PC-9 (cell line): ENCODE measurements at regions not wholly inside any gene's neighbourhood (a gene's known extent, or its start where the extent isn't known, plus 50 kb on each side); places are given as distances from the start of the nearest gene placed in this dataset.

Experiments used
- BruUV-seq: library from RNA; stranded (reverse); fragments of 400-500 nt; replicated peaks from 2 replicates; lab custom pipeline; 2021; lab: Mats Ljungman, UMichigan
- CTCF ChIA-PET: fragments of 300-600 bp; sonication (Branson Sonifier 250); formaldehyde crosslinking; loops from one replicate; lab custom pipeline; 2022; ENCODE audit warnings: antibody characterized with exemption; lab: Charles Lee
- POLR2A ChIA-PET: fragments of 300-600 bp; sonication (Branson Sonifier 250); formaldehyde crosslinking; loops from one replicate; lab custom pipeline; 2022; ENCODE audit warnings: antibody characterized with exemption; ENCODE audit not compliant: unreplicated experiment; lab: Charles Lee
- DNase-seq, 2 experiments: peaks; one replicate each; pipeline versions ENCODE4 v3.0.0 to v3.0.0-alpha.2; 2015 to 2022; ENCODE audit warnings: mixed read lengths in 1 of 2
- H2AFZ ChIP-seq: fragments of 200-600 bp; sonication (generic); 2 replicates; pipeline ENCODE4 v1.8.1; 2017; ENCODE audit warnings: antibody characterized with exemption
- H3F3A ChIP-seq: fragments of 200-600 bp; sonication (generic); 2 replicates; pipeline ENCODE4 v1.8.1; 2017; ENCODE audit warnings: antibody characterized with exemption, mild to moderate bottlenecking, low read depth; ENCODE audit not compliant: insufficient read depth
- H3K27ac ChIP-seq: fragments of 200-600 bp; sonication (generic); 2 replicates; pipeline ENCODE4 v1.6.1; 2016; ENCODE audit warnings: mixed run types
- H3K27me3 ChIP-seq: fragments of 200-600 bp; sonication (generic); 2 replicates; pipeline ENCODE4 v1.6.1; 2016; ENCODE audit warnings: low read depth, mixed run types; ENCODE audit not compliant: insufficient read depth
- H3K36me3 ChIP-seq: fragments of 200-600 bp; sonication (generic); 2 replicates; pipeline ENCODE4 v1.6.1; 2016; ENCODE audit warnings: low read depth, mixed run types
- H3K4me1 ChIP-seq: fragments of 200-600 bp; sonication (generic); replicated peaks from 2 replicates; pipeline ENCODE4 v1.6.1; 2016; ENCODE audit warnings: mixed run types; ENCODE audit not compliant: insufficient read depth
- H3K4me2 ChIP-seq: fragments of 200-600 bp; sonication (generic); 2 replicates; pipeline ENCODE4 v1.6.1; 2017; ENCODE audit warnings: mixed run types
- H3K4me3 ChIP-seq: fragments of 200-600 bp; sonication (generic); 2 replicates; pipeline ENCODE4 v1.6.1; 2016; ENCODE audit warnings: mixed run types
- H3K79me2 ChIP-seq: fragments of 200-600 bp; sonication (generic); 2 replicates; pipeline ENCODE4 v1.6.1; 2017; ENCODE audit warnings: low read depth, mixed run types
- H3K9me2 ChIP-seq: fragments of 200-600 bp; sonication (generic); 2 replicates; pipeline ENCODE4 v1.8.1; 2017; ENCODE audit warnings: mild to moderate bottlenecking; ENCODE audit not compliant: insufficient read depth
- H3K9me3 ChIP-seq: fragments of 200-600 bp; sonication (generic); 2 replicates; pipeline ENCODE4 v1.8.1; 2016; ENCODE audit warnings: low read depth; ENCODE audit not compliant: insufficient read depth
- H4K20me1 ChIP-seq: fragments of 200-600 bp; sonication (generic); 2 replicates; pipeline ENCODE4 v1.8.1; 2017; ENCODE audit not compliant: insufficient read depth
- CTCF ChIP-seq: fragments of 200-600 bp; sonication (generic); conservative IDR thresholded peaks from 2 replicates; pipeline ENCODE4 v1.6.1; 2017; ENCODE audit warnings: mixed run types, antibody characterized with exemption, mild to moderate bottlenecking, moderate library complexity
- EZH2 ChIP-seq: fragments of 200-600 bp; sonication (generic); IDR thresholded peaks from 2 replicates; pipeline ENCODE4 v1.8.0; 2017; ENCODE audit warnings: antibody characterized with exemption, low read depth
- intact Hi-C: fragments of 100-400 bp; cut with micrococcal nuclease; formaldehyde crosslinking; loops from one replicate; pipeline ENCODE4 v1.10.0; 2022; ENCODE audit not compliant: unreplicated experiment

- no peak for TF ChIP-seq EZH2
- no peak for TF ChIP-seq CTCF
- H3K27me3 ChIP-seq, result no peaks in the 10 kb centered on the region
- POLR2A ChIA-PET, result no interaction called here
- BruUV-seq, result no TSS peak
- CTCF ChIA-PET, result no interaction called here
- H3K9me3 ChIP-seq, result no peaks in the 10 kb centered on the region
- H3K4me3 ChIP-seq, result no peak overlapping the region
- H3F3A ChIP-seq, result no peaks in the 10 kb centered on the region
- no peak for DNase-seq
- H3K4me1 ChIP-seq, result no peaks in the 10 kb centered on the region
- H3K79me2 ChIP-seq, result no peaks in the 10 kb centered on the region
- H4K20me1 ChIP-seq, result no peaks in the 10 kb centered on the region
- intact Hi-C loops, result no loop called here
- H3K9me2 ChIP-seq, result no peaks in the 10 kb centered on the region
- H2AFZ ChIP-seq, result no peak overlapping the region
- no peak overlapping the region for H3K27ac ChIP-seq
- H3K36me3 ChIP-seq, result no peaks in the 10 kb centered on the region
- H3K4me2 ChIP-seq, result no peak overlapping the region
These were observed 105.5 kb downstream of the SOX9 start for GRCh38 chr17:72226322-72226721.

- H3K9me3 ChIP-seq, result 0 out of 2 replicates have a peak, but pooled peaks cover 6% of the 10 kb centered on the region
- 0 out of 2 replicates have a peak, but pooled peaks cover 3% of the 10 kb centered on the region for H3K27me3 ChIP-seq
- no peaks in the 10 kb centered on the region for H4K20me1 ChIP-seq
- H3K4me1 ChIP-seq, result no peaks in the 10 kb centered on the region
- no TSS peak for BruUV-seq
- no peaks in the 10 kb centered on the region for H3F3A ChIP-seq
- no peak overlapping the region for H3K27ac ChIP-seq
- TF ChIP-seq CTCF (no peak), EZH2 (no peak)
- POLR2A ChIA-PET, result no interaction called here
- no peaks in the 10 kb centered on the region for H3K9me2 ChIP-seq
- no peaks in the 10 kb centered on the region for H3K36me3 ChIP-seq
- DNase-seq, result no peak
- H3K4me2 ChIP-seq, result no peak overlapping the region
- H2AFZ ChIP-seq, result no peak overlapping the region
- H3K4me3 ChIP-seq, result no peak overlapping the region
- CTCF ChIA-PET, result interaction anchor here (0.7 kb wide), 1 partner anchor 243 kb away, joined by 5 read pairs; no protein-coding TSS in a partner anchor
- H3K79me2 ChIP-seq, result no peaks in the 10 kb centered on the region
- intact Hi-C loops, result no loop called here
These were observed 113.2 kb downstream of the SOX9 start for GRCh38 chr17:72233986-72234385.

GRCh38 chr17:72234985-72235384, 114.2 kb downstream of the SOX9 start:
- Histone ChIP-seq H3K9me2 (no peaks in the 10 kb centered on the region), H3K4me3 (no peak overlapping the region), H3K9me3 (0 out of 2 replicates have a peak, but pooled peaks cover 6% of the 10 kb centered on the region), H3F3A (no peaks in the 10 kb centered on the region), H4K20me1 (no peaks in the 10 kb centered on the region), H2AFZ (no peak overlapping the region), H3K4me2 (no peak overlapping the region), H3K4me1 (no peaks in the 10 kb centered on the region), H3K27me3 (0 out of 2 replicates have a peak, but pooled peaks cover 3% of the 10 kb centered on the region), H3K36me3 (no peaks in the 10 kb centered on the region), H3K79me2 (no peaks in the 10 kb centered on the region), H3K27ac (no peak overlapping the region)
- intact Hi-C loops, result no loop called here
- TF ChIP-seq CTCF, result no peak
- TF ChIP-seq EZH2, result no peak
- DNase-seq, result no peak
- POLR2A ChIA-PET, result no interaction called here
- CTCF ChIA-PET, result no interaction called here
- BruUV-seq, result no TSS peak
